ENCODE measurements at regions not wholly inside any gene's neighbourhood (a gene's known extent, or its start where the extent isn't known, plus 50 kb on each side); places are given as distances from the start of the nearest gene placed in this dataset.

DNA sequence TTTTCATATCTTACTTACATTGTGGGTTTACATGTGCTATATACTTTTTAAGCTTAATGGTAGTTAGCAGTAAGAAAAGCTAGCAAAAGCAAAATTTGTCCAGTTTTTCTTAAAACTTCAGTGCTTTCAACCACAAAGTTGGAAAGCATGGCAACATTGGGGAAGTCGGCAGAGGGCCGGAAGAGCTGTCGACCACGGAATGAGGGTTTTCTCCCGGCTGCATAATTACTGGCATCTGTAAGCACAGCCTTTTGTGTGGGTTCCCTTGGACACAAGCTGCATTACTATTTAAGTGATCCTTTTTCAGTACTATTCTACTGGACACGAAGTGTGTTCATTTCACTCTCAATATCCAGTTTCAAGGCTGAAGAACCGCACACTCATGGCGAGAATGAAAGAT is 560.4 kb downstream of the ANKRD50 start:
- TF ChIP-seq POLR2AphosphoS5 (IDR thresholded peaks at IDR 0.05; ENCODE audit: low read depth, low read length) = no peak
- no peak for TF ChIP-seq TAF1 (IDR thresholded peaks at IDR 0.05; ENCODE audit: borderline replicate concordance, low read depth, low read length)
- no peak for TF ChIP-seq POLR2A (IDR thresholded peaks at IDR 0.05; ENCODE audit: low read depth, low read length)

All from GM12892 (cell line).